ENCODE measurements at regions not wholly inside any gene's neighbourhood (a gene's known extent, or its start where the extent isn't known, plus 50 kb on each side); places are given as distances from the start of the nearest gene placed in this dataset.

GRCh38 chr17:33404070-33404819, 111.2 kb upstream of the ASIC2 start:
- H2BK120ac ChIP-seq (ENCODE audit: low read depth, low read length) = no peak overlapping the region
- no peak overlapping the region for H3K18ac ChIP-seq (ENCODE audit: low read depth, low read length)
- TF ChIP-seq BHLHE40 (IDR thresholded peaks at IDR 0.05; ENCODE audit: low read depth, low read length) (no peak), CEBPB (IDR thresholded peaks at IDR 0.05; ENCODE audit: low read depth, low read length) (peak; percentile 55)
- no peaks in the 10 kb centered on the region for H3K9me3 ChIP-seq (ENCODE audit: control insufficient read depth, insufficient read depth, low read length)
- no peak overlapping the region for H4K91ac ChIP-seq (ENCODE audit: insufficient read depth, low read depth, low read length)
- DNase-seq = no peak
- ATAC-seq (ENCODE audit: low read depth) = no peak
- no peaks in the 10 kb centered on the region for H4K20me1 ChIP-seq (ENCODE audit: insufficient read depth, low read length)
- intact Hi-C loops (cut with micrococcal nuclease) = no loop called here
- no peaks in the 10 kb centered on the region for H3K27me3 ChIP-seq (ENCODE audit: control insufficient read depth, insufficient read depth, low read length)
- H2BK15ac ChIP-seq (ENCODE audit: low read depth, low read length) = no peak overlapping the region
- no peak overlapping the region for H3K4me3 ChIP-seq (ENCODE audit: insufficient read depth, low read depth, low read length)
- H2AK9ac ChIP-seq (replicated peaks; ENCODE audit: low read depth, low read length, poor library complexity) = no peak overlapping the region
- no peak overlapping the region for H2BK5ac ChIP-seq (ENCODE audit: low read depth, low read length, poor library complexity, severe bottlenecking)
- dilution Hi-C loops (cut with HindIII; ENCODE audit: low sequenced_read_pairs, unreplicated experiment) = no loop called here
- 33% methylated on average over 2 of the region's 4 CpGs; no CpG with 5 or more reads in 1 of the 2 experiments for WGBS, 2 experiments (ENCODE audit: extremely low coverage in 2 of 2, insufficient read length in 1 of 2)
- no peak overlapping the region for H3K4me2 ChIP-seq (ENCODE audit: low read depth, low read length)
- in situ Hi-C loops (cut with MboI; ENCODE audit: low sequenced_read_pairs) = no loop called here
- H3K23ac ChIP-seq (ENCODE audit: low read depth, low read length) = no peak overlapping the region
- no peak overlapping the region for H3K27ac ChIP-seq (ENCODE audit: insufficient read depth, low read length)
- no peak overlapping the region for H4K5ac ChIP-seq (ENCODE audit: low read depth, low read length)
- H3K36me3 ChIP-seq (ENCODE audit: control insufficient read depth, insufficient read depth, low read length) = no peaks in the 10 kb centered on the region
- POLR2A ChIA-PET (ENCODE audit: unreplicated experiment) = no interaction called here
- H3K4me1 ChIP-seq (ENCODE audit: control insufficient read depth, insufficient read depth, low read length) = no peaks in the 10 kb centered on the region
- no peaks in the 10 kb centered on the region for H3K79me1 ChIP-seq (ENCODE audit: low read depth in 1 of 2, low read length in 2 of 2)
- no peak overlapping the region for H4K8ac ChIP-seq (ENCODE audit: low read depth in 2 of 2, low read length in 2 of 2)
- no peak overlapping the region for H3K9ac ChIP-seq (ENCODE audit: low read depth, low read length)
- H2BK20ac ChIP-seq (ENCODE audit: low read depth, low read length) = no peak overlapping the region
- BruUV-seq (replicated peaks) = no TSS peak
- no peaks in the 10 kb centered on the region for H3K9me1 ChIP-seq (ENCODE audit: insufficient read depth, low read length)
- H2AK5ac ChIP-seq (ENCODE audit: low read depth, low read length) = no peak overlapping the region
- H2AFZ ChIP-seq (replicated peaks; ENCODE audit: low read length, poor library complexity) = no peak overlapping the region
- H3K14ac ChIP-seq (replicated peaks; ENCODE audit: low read depth, low read length) = no peak overlapping the region
- CTCF ChIA-PET = no interaction called here
- no peak overlapping the region for H3K4ac ChIP-seq (ENCODE audit: low read depth, low read length)
- H3K56ac ChIP-seq (ENCODE audit: extremely low read depth, insufficient read depth, low read length) = no peak overlapping the region

All from IMR-90 (cell line).